B cell (primary cell): ENCODE measurements at regions not wholly inside any gene's neighbourhood (a gene's known extent, or its start where the extent isn't known, plus 50 kb on each side); places are given as distances from the start of the nearest gene placed in this dataset.

ENCODE experiments used
- ATAC-seq: fragments of 200-7000 bp; cut with Tn5 transposase; one replicate; pipeline ENCODE4 v1.10.0; 2021; ENCODE audit warnings: low read depth, mild to moderate bottlenecking, moderate number of reproducible peaks, moderate library complexity
- CTCF ChIA-PET: fragments of 350-600 bp; sonication (Branson Sonifier 250); formaldehyde crosslinking; loops from one replicate; lab custom pipeline; 2021; ENCODE audit warnings: antibody characterized with exemption, inconsistent platforms; lab: Charles Lee
- POLR2A ChIA-PET: fragments of 350-600 bp; sonication (Branson Sonifier 250); formaldehyde crosslinking; loops from one replicate; lab custom pipeline; 2021; ENCODE audit warnings: antibody characterized with exemption; lab: Charles Lee
- DNase-seq: peaks from one replicate; pipeline ENCODE4 v3.0.0; 2013
- H2AFZ ChIP-seq: 2 replicates; pipeline ENCODE4 v1.6.1; 2012; ENCODE audit warnings: mild to moderate bottlenecking, low read depth, low read length; ENCODE audit not compliant: insufficient read depth, poor library complexity, severe bottlenecking
- H3K27ac ChIP-seq, 2 donors: 1 replicate in 1 of 2; 2 replicates in 1 of 2; pipeline ENCODE4 v1.5.1; 2012 to 2013; ENCODE audit warnings: low read length in 2 of 2, mild to moderate bottlenecking in 2 of 2, moderate library complexity in 1 of 2
- H3K27me3 ChIP-seq, 4 experiments: fragments of 200-600 bp in 1 of 4; sonication (generic) in 1 of 4; replicated peaks in 1 of 4; 1 replicate in 2 of 4; 2 replicates in 2 of 4; pipeline versions ENCODE4 v1.6.1 to v1.7.0; 2013 to 2016; ENCODE audit warnings: low read length in 3 of 4, mild to moderate bottlenecking in 2 of 4, mixed read lengths in 1 of 4, moderate library complexity in 1 of 4; ENCODE audit not compliant: insufficient read depth in 4 of 4, control insufficient read depth in 3 of 4; ENCODE audit errors: control extremely low read depth in 1 of 4
- H3K36me3 ChIP-seq, 2 experiments: replicated peaks in 1 of 2; 1 replicate in 1 of 2; 2 replicates in 1 of 2; pipeline versions ENCODE4 v1.6.1 to v1.7.1; 2013; ENCODE audit warnings: low read length in 1 of 2; ENCODE audit not compliant: insufficient read depth in 2 of 2, control insufficient read depth in 1 of 2; ENCODE audit errors: control extremely low read depth in 1 of 2, extremely low read depth in 1 of 2
- H3K4me1 ChIP-seq, 2 donors: fragments of 200-600 bp in 1 of 2; sonication (generic) in 1 of 2; 1 replicate in 1 of 2; 2 replicates in 1 of 2; pipeline versions ENCODE4 v1.5.1 to v1.6.1; 2013 to 2017; ENCODE audit warnings: low read length in 2 of 2; ENCODE audit not compliant: control insufficient read depth in 2 of 2, insufficient read depth in 2 of 2
- H3K4me2 ChIP-seq: replicated peaks from 2 replicates; pipeline ENCODE3; 2012; ENCODE audit warnings: mild to moderate bottlenecking, low read depth, low read length; ENCODE audit not compliant: poor library complexity, severe bottlenecking
- H3K4me3 ChIP-seq, 5 experiments: fragments of 200-600 bp in 1 of 5; sonication (generic) in 1 of 5; 1 replicate in 3 of 5; 2 replicates in 2 of 5; pipeline versions ENCODE4 v1.5.1 to v1.7.0; 2011 to 2016; ENCODE audit warnings: low read length in 4 of 5, mild to moderate bottlenecking in 4 of 5, low read depth in 2 of 5, control low read depth in 1 of 5, moderate library complexity in 1 of 5; ENCODE audit not compliant: insufficient read depth in 1 of 5; ENCODE audit errors: control extremely low read depth in 1 of 5, extremely low read depth in 1 of 5
- H3K79me2 ChIP-seq: fragments of 200-600 bp; sonication (generic); one replicate; pipeline ENCODE4 v1.6.0; 2016; ENCODE audit warnings: low read length; ENCODE audit not compliant: control insufficient read depth, insufficient read depth
- H3K9ac ChIP-seq: fragments of 200-600 bp; sonication (generic); 2 replicates; pipeline ENCODE4 v1.6.1; 2017; ENCODE audit warnings: mild to moderate bottlenecking, low read length, moderate library complexity
- H3K9me3 ChIP-seq, 3 donors: one replicate each; pipeline versions ENCODE4 v1.6.1 to v1.7.1; 2013; ENCODE audit warnings: low read length in 2 of 3; ENCODE audit not compliant: control insufficient read depth in 2 of 3, insufficient read depth in 1 of 3; ENCODE audit errors: control extremely low read depth in 1 of 3
- H4K20me1 ChIP-seq: 2 replicates; pipeline ENCODE4 v1.6.0; 2012; ENCODE audit warnings: mild to moderate bottlenecking, low read length; ENCODE audit not compliant: insufficient read depth, control insufficient read depth, poor library complexity, severe bottlenecking
- H3K27ac Mint-ChIP-seq: one replicate; pipeline ENCODE4 v1.8.0; 2021; ENCODE audit warnings: mixed read lengths
- H3K27me3 Mint-ChIP-seq: one replicate; pipeline ENCODE4 v1.8.0; 2021; ENCODE audit warnings: mixed read lengths
- H3K4me1 Mint-ChIP-seq: one replicate; pipeline ENCODE4 v1.8.0; 2021; ENCODE audit warnings: mixed read lengths
- H3K4me3 Mint-ChIP-seq: one replicate; pipeline ENCODE4 v1.8.0; 2021; ENCODE audit warnings: mixed read lengths
- H3K9me3 Mint-ChIP-seq: one replicate; pipeline ENCODE4 v1.8.0; 2022; ENCODE audit warnings: mixed read lengths; ENCODE audit not compliant: insufficient read depth
- CTCF ChIP-seq: fragments of 200-600 bp; IDR thresholded peaks from one replicate; pipeline ENCODE4 v1.8.0; 2022; ENCODE audit warnings: antibody characterized with exemption, mild to moderate bottlenecking
- EZH2 ChIP-seq: IDR thresholded peaks from 2 replicates; pipeline ENCODE4 v1.6.1; 2012; ENCODE audit warnings: borderline replicate concordance, low read depth, mild to moderate bottlenecking, moderate library complexity, low read length; ENCODE audit not compliant: insufficient read depth, poor library complexity, severe bottlenecking
- WGBS: methylation state at CpG from one replicate; pipeline ENCODE4 v1.1.5; 2013; ENCODE audit warnings: missing lambda C conversion rate; ENCODE audit not compliant: insufficient coverage; 5-methylcytosine and 5-hydroxymethylcytosine counted together
- intact Hi-C: fragments of 100-400 bp; cut with micrococcal nuclease; formaldehyde crosslinking; loops from one replicate; pipeline ENCODE4 v1.10.0; 2022

- ATAC-seq (no peak), DNase-seq (no peak)
- H3K9me3 ChIP-seq: no peaks in the 10 kb centered on the region
- Mint-ChIP-seq H3K4me3 (no peak overlapping the region), H3K9me3 (peaks cover 2% of the 10 kb centered on the region), H3K27me3 (no peaks in the 10 kb centered on the region), H3K4me1 (no peaks in the 10 kb centered on the region), H3K27ac (no peak overlapping the region)
- no peaks in the 10 kb centered on the region for H3K79me2 ChIP-seq
- H4K20me1 ChIP-seq: no peaks in the 10 kb centered on the region
- H2AFZ ChIP-seq: no peak overlapping the region
- TF ChIP-seq EZH2 (no peak), CTCF (no peak)
- POLR2A ChIA-PET: no interaction called here
- no peaks in the 10 kb centered on the region for H3K4me1 ChIP-seq
- H3K27me3 ChIP-seq: no peaks in the 10 kb centered on the region
- H3K36me3 ChIP-seq: no peaks in the 10 kb centered on the region
- no peak overlapping the region for H3K4me3 ChIP-seq
- CTCF ChIA-PET: no interaction called here
- no peak overlapping the region for H3K9ac ChIP-seq
- no CpG with 5 or more reads among the region's 1 CpG for WGBS
- intact Hi-C loops: no loop called here
- H3K27ac ChIP-seq: no peak overlapping the region
- no peak overlapping the region for H3K4me2 ChIP-seq
Measured at GRCh38 chr4:28267166-28267565, 1406.5 kb downstream of the STIM2 start.

GRCh38 chr4:28269426-28269825 is 1408.8 kb downstream of the STIM2 start:
- no peak for DNase-seq
- Histone ChIP-seq H3K9ac (no peak overlapping the region), H3K79me2 (no peaks in the 10 kb centered on the region), H2AFZ (no peak overlapping the region), H3K27ac (no peak overlapping the region), H3K4me3 (no peak overlapping the region), H3K27me3 (no peaks in the 10 kb centered on the region), H3K36me3 (no peaks in the 10 kb centered on the region), H3K9me3 (no peaks in the 10 kb centered on the region), H3K4me2 (no peak overlapping the region), H4K20me1 (no peaks in the 10 kb centered on the region), H3K4me1 (no peaks in the 10 kb centered on the region)
- Mint-ChIP-seq H3K27me3 (no peaks in the 10 kb centered on the region), H3K4me1 (no peaks in the 10 kb centered on the region), H3K4me3 (no peak overlapping the region), H3K9me3 (peaks cover 2% of the 10 kb centered on the region), H3K27ac (no peak overlapping the region)
- POLR2A ChIA-PET: no interaction called here
- TF ChIP-seq CTCF (no peak), EZH2 (no peak)
- intact Hi-C loops: no loop called here
- CTCF ChIA-PET: interaction anchor here (0.6 kb wide), 1 partner anchor 19 kb away, joined by 3 read pairs; no protein-coding TSS in a partner anchor
- no peak for ATAC-seq
- WGBS: no CpG with 5 or more reads among the region's 2 CpGs
